Stomach smooth muscle (tissue), 2 donors: ENCODE measurements at regions not wholly inside any gene's neighbourhood (a gene's known extent, or its start where the extent isn't known, plus 50 kb on each side); places are given as distances from the start of the nearest gene placed in this dataset.

ENCODE experiments used
- H3K27ac ChIP-seq: one replicate; pipeline ENCODE4 v1.7.0; 2013; ENCODE audit warnings: mild to moderate bottlenecking, low read length, inconsistent platforms
- H3K27me3 ChIP-seq, 2 donors: one replicate each; pipeline ENCODE4 v1.7.0; 2013; ENCODE audit warnings: low read length in 2 of 2; ENCODE audit not compliant: insufficient read depth in 2 of 2, control insufficient read depth in 1 of 2
- H3K36me3 ChIP-seq, 2 donors: one replicate each; pipeline ENCODE4 v1.7.0; 2013; ENCODE audit warnings: low read length in 2 of 2; ENCODE audit not compliant: control insufficient read depth in 2 of 2, insufficient read depth in 2 of 2
- H3K4me1 ChIP-seq: one replicate; pipeline ENCODE4 v1.7.0; 2013; ENCODE audit warnings: low read length; ENCODE audit not compliant: control insufficient read depth, insufficient read depth
- H3K4me3 ChIP-seq, 2 donors: one replicate each; pipeline ENCODE4 v1.7.0; 2013; ENCODE audit warnings: low read length in 2 of 2
- H3K9ac ChIP-seq, 2 donors: one replicate each; pipeline ENCODE4 v1.7.0; 2013; ENCODE audit warnings: low read length in 2 of 2, mild to moderate bottlenecking in 1 of 2
- H3K9me3 ChIP-seq, 2 donors: one replicate each; pipeline ENCODE4 v1.7.0; 2013; ENCODE audit warnings: low read length in 2 of 2; ENCODE audit not compliant: control insufficient read depth in 2 of 2
- donor health status: healthy.
- donor health status: Pancreatic carcinoma.

DNA sequence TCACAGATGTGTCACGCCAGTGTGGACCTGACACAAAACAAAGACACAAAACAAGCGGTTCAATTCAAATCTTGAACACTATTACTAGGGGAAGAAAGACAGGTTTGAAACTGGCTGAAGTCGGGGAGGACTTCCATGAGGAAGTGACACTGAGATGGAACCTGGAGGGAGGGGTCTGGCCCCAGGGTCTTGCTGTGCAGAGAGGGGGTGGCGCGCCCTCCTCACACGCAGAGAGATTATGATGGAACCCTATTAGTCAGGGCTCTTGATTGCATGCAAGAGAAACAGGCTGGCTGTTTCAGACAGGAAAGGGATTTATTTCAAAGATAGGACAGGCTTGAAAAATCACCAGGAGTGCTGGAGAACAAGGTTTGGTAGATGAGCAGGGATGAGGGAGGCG lies 363.6 kb upstream of the HS6ST1 start:
- Histone ChIP-seq H3K36me3 (no peaks in the 10 kb centered on the region), H3K27me3 (no peaks in the 10 kb centered on the region), H3K9ac (no peak overlapping the region), H3K4me1 (no peaks in the 10 kb centered on the region), H3K9me3 (no peaks in the 10 kb centered on the region), H3K4me3 (no peak overlapping the region), H3K27ac (no peak overlapping the region)

DNA sequence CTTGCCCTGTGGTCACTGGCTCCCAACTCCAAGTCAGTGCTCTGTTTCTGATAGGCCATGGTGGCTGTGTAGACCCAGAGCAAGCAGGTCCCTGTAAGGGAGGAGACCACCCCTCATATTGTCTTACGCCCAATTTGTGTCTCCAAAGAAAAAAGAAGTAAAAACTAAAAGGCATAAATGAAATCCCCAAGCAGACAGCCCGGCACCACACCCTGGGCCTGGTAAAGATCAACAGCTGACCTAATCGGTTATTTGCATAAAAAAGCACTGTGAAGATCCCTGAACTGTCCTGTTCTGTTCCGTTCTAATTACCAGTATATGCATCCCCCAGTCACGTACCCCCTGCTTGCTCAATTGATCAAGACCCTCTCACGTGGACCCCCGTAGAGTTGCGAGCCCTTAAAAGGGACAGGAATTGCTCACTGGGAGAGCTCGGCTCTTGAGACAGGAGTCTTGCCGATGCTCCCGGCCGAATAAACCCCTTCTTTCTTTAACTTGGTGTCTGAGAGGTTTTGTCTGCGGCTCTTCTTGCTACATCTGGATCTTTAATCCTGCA lies 364.1 kb upstream of the HS6ST1 start:
- Histone ChIP-seq H3K4me1 (no peaks in the 10 kb centered on the region), H3K36me3 (no peaks in the 10 kb centered on the region), H3K9me3 (no peaks in the 10 kb centered on the region), H3K27me3 (no peaks in the 10 kb centered on the region), H3K27ac (no peak overlapping the region), H3K4me3 (no peak overlapping the region), H3K9ac (no peak overlapping the region)

DNA sequence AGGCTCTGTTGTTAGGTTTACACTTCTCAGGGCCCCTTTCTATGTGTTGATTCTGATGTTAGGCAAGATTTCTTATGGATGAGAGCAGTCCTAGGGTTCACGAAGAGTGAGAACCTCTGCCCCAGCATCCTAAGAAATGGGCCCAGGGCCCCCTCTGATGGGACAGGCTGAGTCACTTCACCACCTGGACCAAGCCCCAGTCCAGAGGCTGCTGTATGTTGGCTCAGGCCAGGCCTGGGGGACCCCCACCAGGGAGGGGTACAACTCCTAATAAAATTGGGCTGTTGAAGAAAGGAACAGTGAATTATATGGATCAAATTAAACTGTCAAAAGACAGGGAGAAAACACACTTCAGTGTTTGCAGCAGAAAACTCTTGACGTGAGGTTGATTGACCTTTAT lies 365.9 kb upstream of the HS6ST1 start:
- no peak overlapping the region for H3K27ac ChIP-seq
- H3K9ac ChIP-seq, result no peak overlapping the region
- no peaks in the 10 kb centered on the region for H3K4me1 ChIP-seq
- no peaks in the 10 kb centered on the region for H3K27me3 ChIP-seq
- H3K9me3 ChIP-seq, result no peaks in the 10 kb centered on the region
- no peaks in the 10 kb centered on the region for H3K36me3 ChIP-seq
- H3K4me3 ChIP-seq, result no peak overlapping the region

DNA sequence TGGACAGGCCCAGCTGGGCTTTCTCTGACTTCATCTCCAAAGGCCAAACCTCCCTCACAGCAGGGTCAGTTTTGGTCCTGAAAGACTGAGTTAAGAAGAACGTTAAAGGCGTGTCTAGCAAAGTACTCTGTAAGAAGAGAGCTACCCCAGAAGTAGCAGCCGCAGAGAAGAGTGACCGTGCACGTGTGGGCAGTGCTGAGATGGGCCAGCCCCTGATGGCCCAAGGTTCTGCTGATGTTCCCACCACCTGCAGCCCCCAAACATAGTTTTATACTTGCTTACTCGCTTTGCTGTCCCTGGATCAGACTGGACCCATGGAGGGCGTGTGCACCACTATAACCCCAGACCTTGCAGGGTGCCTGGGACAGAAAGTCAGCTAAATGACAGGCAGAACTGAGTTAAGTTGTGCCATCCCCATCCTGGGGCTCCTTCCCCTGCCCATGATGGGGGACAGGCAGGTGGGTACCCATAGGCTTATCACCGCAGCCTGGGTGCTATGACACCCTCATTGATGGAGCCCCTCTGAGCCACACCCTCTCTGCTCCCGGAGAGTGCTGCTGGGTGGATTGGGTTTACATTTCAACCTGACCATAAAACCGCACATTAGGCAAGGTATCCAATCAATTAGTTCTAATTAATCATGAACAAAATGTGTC lies 367.3 kb upstream of the HS6ST1 start:
- Histone ChIP-seq H3K4me3 (no peak overlapping the region), H3K27me3 (no peaks in the 10 kb centered on the region), H3K27ac (no peak overlapping the region), H3K36me3 (no peaks in the 10 kb centered on the region), H3K9me3 (no peaks in the 10 kb centered on the region), H3K4me1 (no peaks in the 10 kb centered on the region), H3K9ac (no peak overlapping the region)

DNA sequence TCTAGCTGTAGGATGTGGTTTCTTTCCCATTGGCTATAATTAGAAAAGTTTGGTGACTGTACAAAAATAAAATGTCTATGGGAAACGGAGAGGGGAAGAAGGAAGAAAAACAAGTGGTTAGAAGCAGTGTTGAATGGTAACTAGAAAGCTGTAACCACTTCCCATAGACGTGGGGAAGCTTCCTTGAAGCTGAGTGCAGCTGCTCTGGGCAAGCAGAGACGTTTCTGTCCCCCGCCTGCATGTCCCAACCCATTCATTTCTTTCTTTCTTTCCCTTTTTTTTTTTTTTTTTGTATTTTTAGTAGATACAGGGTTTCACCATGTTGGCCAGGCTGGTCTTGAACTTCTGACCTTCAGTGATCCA lies 367.8 kb upstream of the HS6ST1 start:
- H3K9me3 ChIP-seq, result no peaks in the 10 kb centered on the region
- no peak overlapping the region for H3K27ac ChIP-seq
- H3K4me3 ChIP-seq, result no peak overlapping the region
- no peaks in the 10 kb centered on the region for H3K27me3 ChIP-seq
- no peak overlapping the region for H3K9ac ChIP-seq
- H3K4me1 ChIP-seq, result no peaks in the 10 kb centered on the region
- H3K36me3 ChIP-seq, result no peaks in the 10 kb centered on the region

DNA sequence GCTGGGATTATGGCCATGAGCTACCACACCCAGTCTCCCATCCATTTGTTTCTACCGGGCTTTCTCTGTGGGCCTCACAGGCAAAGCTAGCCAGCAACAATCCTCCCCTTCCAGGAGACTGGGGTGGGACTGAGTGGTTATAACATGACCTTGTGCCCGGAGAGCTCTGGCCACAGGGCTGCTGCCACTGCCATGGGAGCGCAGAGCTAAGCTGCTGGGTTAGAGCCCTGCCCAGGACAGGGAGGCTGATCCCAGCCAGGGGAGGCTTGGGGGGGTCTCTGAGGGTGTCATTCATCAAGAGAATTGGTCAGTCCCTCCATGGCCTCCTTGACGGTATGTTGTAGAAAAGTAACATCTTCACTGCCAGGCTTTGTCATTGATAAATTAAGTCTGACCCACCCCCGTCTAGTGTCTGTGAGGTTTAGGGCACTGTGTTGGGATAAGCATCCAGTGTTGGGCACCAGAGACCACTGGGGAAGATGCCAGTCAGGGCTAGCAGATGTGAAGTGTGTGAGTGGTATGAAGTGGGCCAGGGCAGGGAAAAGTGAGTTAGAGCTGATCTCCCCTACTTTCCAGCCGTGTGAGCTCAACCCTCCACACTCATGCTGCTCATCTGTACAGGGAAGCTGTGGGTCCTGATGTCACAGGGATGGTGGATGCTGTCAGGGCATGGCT lies 368.4 kb upstream of the HS6ST1 start:
- H3K9ac ChIP-seq, result no peak overlapping the region
- no peak overlapping the region for H3K27ac ChIP-seq
- no peaks in the 10 kb centered on the region for H3K4me1 ChIP-seq
- H3K27me3 ChIP-seq, result no peaks in the 10 kb centered on the region
- no peak overlapping the region for H3K4me3 ChIP-seq
- no peaks in the 10 kb centered on the region for H3K9me3 ChIP-seq
- no peaks in the 10 kb centered on the region for H3K36me3 ChIP-seq

DNA sequence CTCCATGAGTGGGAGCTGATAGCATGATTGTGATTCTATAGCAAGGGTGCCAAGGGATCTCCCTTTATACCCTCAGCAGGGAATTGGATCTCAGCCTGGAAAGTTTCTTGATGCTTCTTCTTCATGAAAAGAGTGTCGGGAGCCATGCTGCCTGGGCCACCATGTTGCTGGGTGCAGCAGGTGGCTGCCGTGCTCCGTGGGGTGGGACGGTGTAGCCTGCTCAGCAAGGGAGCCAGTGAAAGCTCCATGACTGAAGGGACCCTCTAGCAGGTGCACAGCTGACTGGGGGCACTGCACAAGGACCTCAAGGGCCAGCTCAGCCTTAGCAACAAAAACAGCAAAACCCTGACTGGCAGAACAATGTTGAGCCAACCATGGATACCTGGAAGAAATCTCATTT lies 368.9 kb upstream of the HS6ST1 start:
- H3K9ac ChIP-seq, result no peak overlapping the region
- H3K27me3 ChIP-seq, result no peaks in the 10 kb centered on the region
- H3K36me3 ChIP-seq, result no peaks in the 10 kb centered on the region
- no peak overlapping the region for H3K27ac ChIP-seq
- H3K4me1 ChIP-seq, result no peaks in the 10 kb centered on the region
- H3K4me3 ChIP-seq, result no peak overlapping the region
- H3K9me3 ChIP-seq, result no peaks in the 10 kb centered on the region

DNA sequence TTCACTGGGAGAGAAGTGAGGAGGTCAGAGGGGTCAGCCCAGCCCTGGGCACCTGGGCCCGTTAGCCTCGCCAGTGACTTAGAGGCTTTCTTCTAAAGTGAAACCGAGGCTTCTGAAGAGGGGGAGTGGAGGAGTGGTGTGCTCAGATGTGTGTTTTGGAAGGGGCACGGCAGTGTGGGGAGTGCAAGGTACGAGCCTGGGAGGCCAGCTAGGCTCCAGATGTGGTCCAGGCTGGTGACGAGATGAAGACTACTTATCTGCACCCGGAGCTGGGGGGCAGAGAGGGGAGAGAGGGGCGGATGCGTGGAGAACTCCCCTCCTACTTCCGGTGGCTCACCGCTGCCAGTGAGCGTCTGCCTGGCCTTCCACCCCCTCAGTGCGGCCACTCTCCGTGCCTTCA lies 371.3 kb upstream of the HS6ST1 start:
- Histone ChIP-seq H3K4me3 (no peak overlapping the region), H3K9ac (no peak overlapping the region), H3K4me1 (no peaks in the 10 kb centered on the region), H3K36me3 (no peaks in the 10 kb centered on the region), H3K9me3 (no peaks in the 10 kb centered on the region), H3K27me3 (no peaks in the 10 kb centered on the region), H3K27ac (no peak overlapping the region)

DNA sequence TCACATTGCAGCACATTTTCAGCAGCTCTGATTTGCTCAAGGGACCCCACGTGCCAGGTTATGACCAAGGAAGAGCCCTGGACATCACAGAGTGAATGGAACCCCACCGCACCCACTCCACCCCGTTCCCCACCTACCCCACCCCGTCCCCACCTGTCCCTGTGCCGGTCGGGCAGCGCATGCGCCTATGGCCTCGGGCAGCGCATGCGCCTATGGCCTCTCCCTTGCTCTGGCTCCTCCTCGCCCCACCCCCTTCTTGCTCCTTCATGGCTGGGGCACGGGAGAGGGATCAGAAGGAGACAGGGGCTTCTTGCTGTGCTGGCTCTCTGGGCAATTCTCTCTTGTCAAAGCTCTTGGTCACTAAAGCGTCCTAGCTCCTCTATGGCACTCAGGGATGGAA lies 371.8 kb upstream of the HS6ST1 start:
- no peaks in the 10 kb centered on the region for H3K36me3 ChIP-seq
- H3K27me3 ChIP-seq, result no peaks in the 10 kb centered on the region
- no peaks in the 10 kb centered on the region for H3K9me3 ChIP-seq
- H3K27ac ChIP-seq, result no peak overlapping the region
- no peaks in the 10 kb centered on the region for H3K4me1 ChIP-seq
- H3K9ac ChIP-seq, result no peak overlapping the region
- H3K4me3 ChIP-seq, result no peak overlapping the region

DNA sequence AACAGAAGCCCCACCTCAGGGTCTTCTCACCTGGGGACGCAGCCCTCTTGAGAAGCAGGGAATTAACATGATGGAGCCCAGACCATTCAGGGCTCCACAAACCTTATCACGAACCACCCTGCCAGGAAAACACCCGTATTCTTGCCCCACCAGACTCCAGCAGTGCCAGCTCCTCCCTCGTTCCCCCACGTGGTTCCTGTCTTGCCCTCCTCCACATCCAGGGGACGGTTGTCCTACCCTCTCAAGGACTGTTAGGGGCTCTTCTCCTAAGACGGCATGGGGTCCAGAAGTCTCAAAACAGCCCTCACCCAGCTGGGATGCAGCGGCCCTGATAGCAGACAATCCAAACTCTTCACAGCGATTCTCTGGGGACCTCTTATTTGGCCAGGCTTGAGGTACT lies 372.2 kb upstream of the HS6ST1 start:
- H3K4me1 ChIP-seq, result no peaks in the 10 kb centered on the region
- H3K4me3 ChIP-seq, result no peak overlapping the region
- H3K36me3 ChIP-seq, result no peaks in the 10 kb centered on the region
- no peak overlapping the region for H3K9ac ChIP-seq
- no peak overlapping the region for H3K27ac ChIP-seq
- H3K27me3 ChIP-seq, result no peaks in the 10 kb centered on the region
- no peaks in the 10 kb centered on the region for H3K9me3 ChIP-seq

DNA sequence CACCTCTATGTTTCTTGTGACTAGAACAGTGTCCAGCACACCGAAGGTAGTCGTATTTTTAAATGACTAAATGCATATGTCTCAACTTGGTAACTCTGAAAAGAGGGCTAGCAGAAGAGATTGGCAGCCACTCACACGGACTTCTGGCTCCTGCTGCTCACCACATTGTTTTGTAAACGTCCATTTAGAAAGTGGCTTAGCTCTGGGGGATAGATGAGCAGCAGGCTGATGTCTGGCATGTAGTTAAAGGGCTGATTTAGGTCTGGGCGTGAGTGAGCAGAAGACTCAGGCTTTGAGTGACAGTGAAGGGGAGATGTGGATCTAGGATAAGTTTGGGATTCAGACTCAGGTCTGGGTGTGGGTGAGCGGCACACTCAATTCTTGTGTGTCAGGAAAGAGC lies 372.9 kb upstream of the HS6ST1 start:
- Histone ChIP-seq H3K27ac (no peak overlapping the region), H3K9me3 (no peaks in the 10 kb centered on the region)

More for the DNA sequence above, 372.9 kb upstream of the HS6ST1 start:
- H3K27me3 ChIP-seq, result no peaks in the 10 kb centered on the region
- H3K4me3 ChIP-seq, result no peak overlapping the region
- H3K9ac ChIP-seq, result no peak overlapping the region
- H3K4me1 ChIP-seq, result no peaks in the 10 kb centered on the region
- no peaks in the 10 kb centered on the region for H3K36me3 ChIP-seq
